LNCaP clone FGC (cell line): ENCODE measurements at regions not wholly inside any gene's neighbourhood (a gene's known extent, or its start where the extent isn't known, plus 50 kb on each side); places are given as distances from the start of the nearest gene placed in this dataset.
"Not testable (repeated sequence)": the region's sequence is repeated elsewhere in the genome, so short reads cannot be mapped to it uniquely, and the experiment has no call there.

Source experiments
- DNase-seq: peaks from one replicate; pipeline ENCODE4 v3.0.0-alpha.2; 2011; ENCODE audit warnings: low read depth
- H3K4me3 ChIP-seq: 2 replicates; pipeline ENCODE4 v1.5.1; 2011; ENCODE audit warnings: mild to moderate bottlenecking, low read depth, low read length, control low read depth
- CTCF ChIP-seq: IDR thresholded peaks from 2 replicates; pipeline ENCODE4 v1.5.1; 2012; ENCODE audit warnings: mild to moderate bottlenecking; ENCODE audit not compliant: control insufficient read depth, insufficient read depth; ENCODE audit errors: extremely low read depth

DNA sequence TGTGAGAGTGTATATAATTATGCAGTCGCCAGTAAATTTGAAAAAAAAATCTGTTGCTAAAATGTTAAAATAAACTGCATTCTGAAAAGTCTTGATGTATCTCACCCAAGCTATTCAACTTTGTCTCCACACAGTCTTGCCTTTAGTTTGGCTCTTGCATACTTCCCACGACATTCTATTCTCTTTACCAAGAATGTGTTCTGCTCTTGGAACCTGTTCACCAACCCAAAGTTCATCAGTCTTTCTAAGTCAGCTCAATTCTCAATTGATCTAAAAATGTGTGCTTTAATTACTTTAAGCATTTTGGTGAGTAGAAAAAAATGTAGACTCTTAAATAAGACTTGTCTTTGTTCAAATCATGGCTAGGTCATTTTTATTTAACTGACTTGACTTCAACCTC lies 657.7 kb upstream of the TBL1XR1 start:
- DNase-seq = no peak
- TF ChIP-seq CTCF = no peak

GRCh38 chr3:177860184-177860583 lies 662.9 kb upstream of the TBL1XR1 start:
- DNase-seq = no peak
- no peak for TF ChIP-seq CTCF
- no peak overlapping the region for H3K4me3 ChIP-seq

More for the DNA sequence above, 657.7 kb upstream of the TBL1XR1 start:
- no peak overlapping the region for H3K4me3 ChIP-seq

DNA sequence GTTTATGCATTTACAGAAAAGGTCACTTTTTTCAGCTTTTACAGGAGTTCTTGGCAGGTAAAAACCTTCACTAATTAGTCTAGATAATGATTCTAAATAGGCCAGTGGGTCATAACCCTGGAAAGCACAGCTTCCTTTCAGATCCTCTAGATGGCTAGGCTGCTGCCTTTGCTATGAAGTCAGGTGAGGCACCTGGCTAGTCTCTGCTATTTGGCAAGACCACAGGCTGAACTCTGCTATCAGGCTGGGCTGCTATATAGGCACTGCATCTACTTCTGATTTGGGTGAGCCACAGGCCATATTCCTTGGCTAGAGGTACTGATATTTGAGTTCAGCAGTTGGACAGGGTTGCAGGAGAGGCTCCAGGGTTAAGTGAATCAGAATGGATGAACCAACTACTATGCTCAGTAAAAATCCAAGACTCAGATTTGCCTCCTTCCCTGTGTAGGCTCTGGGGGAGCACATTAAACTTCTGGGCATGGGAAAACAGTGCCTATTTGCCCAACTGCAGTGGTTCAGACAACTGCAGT lies 665.7 kb upstream of the TBL1XR1 start:
- TF ChIP-seq CTCF = no peak
- no peak for DNase-seq
- H3K4me3 ChIP-seq = no peak overlapping the region

GRCh38 chr3:177871267-177871666 lies 665.0 kb upstream of the KCNMB2 start:
- DNase-seq, H3K4me3 ChIP-seq: not testable (repeated sequence)

DNA sequence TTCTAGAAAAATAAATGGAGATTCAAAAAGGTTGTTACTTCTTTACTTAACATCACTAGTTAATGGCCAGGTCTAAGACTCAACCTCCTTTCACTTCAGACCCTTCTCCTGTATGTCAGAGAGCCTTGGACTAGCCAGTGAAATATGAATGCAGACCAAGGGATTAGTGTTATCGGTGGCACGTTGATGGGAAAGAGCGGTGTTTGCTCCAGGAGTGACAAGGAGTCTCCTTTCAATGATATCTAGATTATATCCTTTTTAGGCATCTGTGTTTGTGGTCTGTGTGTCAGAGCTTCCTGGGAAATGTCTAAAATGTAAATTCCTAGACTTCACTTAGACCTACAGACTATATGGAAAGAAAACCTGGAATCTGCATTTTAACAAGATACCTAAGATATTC lies 658.0 kb upstream of the KCNMB2 start:
- no peak for DNase-seq
- no peak for TF ChIP-seq CTCF
- H3K4me3 ChIP-seq = no peak overlapping the region

DNA sequence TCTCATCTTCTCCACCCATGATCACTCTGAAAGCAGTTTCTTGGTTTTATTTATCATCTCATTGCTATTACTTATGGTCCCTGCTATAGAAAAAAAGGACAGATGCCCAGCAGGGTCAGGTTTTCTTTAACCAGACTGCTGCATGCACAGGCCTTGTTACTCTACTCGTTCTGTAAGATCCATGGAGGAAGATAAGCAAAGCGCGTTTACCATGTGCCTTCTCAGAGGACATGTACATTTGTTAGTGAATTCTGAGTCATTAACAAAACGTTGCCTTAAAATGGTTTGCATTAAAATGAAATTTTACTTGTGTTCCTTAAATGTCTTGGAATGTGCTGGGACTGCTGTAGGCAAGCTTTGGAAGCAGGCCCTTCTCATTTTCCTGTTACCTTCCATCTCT lies 657.3 kb upstream of the KCNMB2 start:
- no peak for TF ChIP-seq CTCF
- no peak for DNase-seq
- no peak overlapping the region for H3K4me3 ChIP-seq

DNA sequence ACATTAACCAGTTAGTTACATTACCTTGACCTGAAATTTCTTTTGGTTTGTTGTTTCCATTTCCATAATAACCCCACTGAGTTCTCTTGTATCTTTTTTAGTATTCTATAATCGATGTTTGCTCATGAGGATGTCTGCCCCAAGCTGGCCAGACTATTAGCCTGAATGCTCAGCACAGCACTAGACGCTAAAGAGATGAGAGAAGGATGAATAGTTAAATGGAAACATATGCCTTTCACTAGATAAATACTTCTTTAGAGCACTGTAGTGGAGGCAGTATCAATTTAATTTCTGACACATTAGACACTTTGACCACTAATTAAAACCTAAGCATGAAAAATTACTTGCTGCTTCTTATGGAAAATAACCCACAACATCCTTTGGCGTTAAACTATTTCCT lies 654.9 kb upstream of the KCNMB2 start:
- no peak for DNase-seq
- no peak overlapping the region for H3K4me3 ChIP-seq
- TF ChIP-seq CTCF = no peak
